HG03354 (cell line): ENCODE measurements at regions not wholly inside any gene's neighbourhood (a gene's known extent, or its start where the extent isn't known, plus 50 kb on each side); places are given as distances from the start of the nearest gene placed in this dataset.

Source experiments
- ATAC-seq: cut with Tn5 transposase; IDR thresholded peaks from one replicate; pipeline ENCODE4 v1.9.1; 2021; ENCODE audit warnings: mild to moderate bottlenecking; ENCODE audit not compliant: unreplicated experiment, poor library complexity, severe bottlenecking

DNA sequence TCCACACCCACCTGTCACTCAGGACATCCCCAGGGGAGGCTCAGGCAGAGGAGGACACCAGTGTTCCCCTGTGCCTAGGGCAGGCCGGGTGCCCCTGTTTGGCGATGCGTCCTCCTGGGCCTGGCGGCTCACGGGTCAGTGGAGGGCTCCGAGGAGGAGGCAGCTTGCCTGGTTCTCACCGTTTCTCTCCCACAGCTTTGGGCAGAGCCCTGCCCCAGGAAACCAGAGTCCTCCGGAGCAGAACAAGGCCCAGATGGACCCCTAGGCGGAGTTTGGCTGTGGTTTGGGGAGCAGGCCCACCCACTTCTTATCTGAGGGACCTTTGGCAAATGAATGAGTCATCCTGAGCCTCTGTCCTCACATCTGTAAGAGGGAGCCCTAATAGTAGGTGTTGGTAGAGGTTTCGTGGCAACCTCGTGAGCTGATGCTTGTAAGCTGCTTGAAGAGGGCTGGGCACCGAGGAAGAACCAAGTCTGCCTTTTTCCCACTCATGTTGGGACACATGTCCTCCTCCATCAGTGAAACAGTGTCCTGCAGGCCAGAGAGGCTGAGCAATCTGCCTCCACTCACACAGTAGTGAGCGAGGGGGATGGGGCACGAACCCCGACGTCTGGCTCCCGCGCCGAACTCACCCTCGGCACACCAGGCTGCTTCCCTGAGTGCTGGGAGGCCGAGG lies 247.0 kb upstream of the CIBAR2 start:
- no peak for ATAC-seq

DNA sequence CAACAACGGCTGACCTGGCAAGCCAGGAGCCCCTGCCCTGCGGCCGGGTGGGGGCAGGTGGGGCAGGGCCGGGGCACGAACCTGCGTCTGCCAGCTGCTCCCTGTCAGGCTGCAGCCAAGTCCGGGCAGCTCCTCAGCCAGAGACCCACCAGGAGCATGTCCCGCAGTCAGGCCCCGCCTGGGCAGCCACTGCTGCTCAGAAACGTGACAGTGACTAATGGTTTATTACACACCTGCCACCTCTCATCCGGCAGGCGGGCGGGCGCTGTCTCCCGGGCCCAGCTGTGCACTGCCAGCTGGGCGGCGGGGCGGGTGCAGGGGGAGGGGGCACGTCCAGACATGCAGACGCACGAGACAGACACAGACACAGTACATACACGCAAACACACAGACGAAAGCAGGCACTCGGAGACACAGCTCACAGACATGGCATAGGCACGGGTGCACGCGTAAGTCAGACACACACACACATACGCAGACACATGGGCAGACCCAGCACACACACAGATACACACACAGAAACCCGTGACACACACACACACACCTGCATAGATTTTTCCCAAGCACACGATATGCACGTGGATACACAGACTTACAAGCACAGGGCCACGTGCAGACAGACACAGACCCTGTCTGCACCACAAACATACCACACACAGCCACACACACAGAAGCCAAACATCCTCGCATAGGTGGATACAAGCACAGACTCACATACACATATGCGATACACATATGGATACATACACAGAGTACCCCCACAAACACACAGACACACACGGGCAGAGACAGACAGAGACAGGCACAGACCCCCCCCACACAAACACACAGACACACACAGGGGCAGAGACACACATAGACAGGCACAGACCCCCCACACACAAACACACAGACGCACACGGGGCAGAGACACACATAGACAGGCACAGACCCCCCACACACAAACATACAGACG lies 248.3 kb upstream of the CIBAR2 start:
- no peak for ATAC-seq

DNA sequence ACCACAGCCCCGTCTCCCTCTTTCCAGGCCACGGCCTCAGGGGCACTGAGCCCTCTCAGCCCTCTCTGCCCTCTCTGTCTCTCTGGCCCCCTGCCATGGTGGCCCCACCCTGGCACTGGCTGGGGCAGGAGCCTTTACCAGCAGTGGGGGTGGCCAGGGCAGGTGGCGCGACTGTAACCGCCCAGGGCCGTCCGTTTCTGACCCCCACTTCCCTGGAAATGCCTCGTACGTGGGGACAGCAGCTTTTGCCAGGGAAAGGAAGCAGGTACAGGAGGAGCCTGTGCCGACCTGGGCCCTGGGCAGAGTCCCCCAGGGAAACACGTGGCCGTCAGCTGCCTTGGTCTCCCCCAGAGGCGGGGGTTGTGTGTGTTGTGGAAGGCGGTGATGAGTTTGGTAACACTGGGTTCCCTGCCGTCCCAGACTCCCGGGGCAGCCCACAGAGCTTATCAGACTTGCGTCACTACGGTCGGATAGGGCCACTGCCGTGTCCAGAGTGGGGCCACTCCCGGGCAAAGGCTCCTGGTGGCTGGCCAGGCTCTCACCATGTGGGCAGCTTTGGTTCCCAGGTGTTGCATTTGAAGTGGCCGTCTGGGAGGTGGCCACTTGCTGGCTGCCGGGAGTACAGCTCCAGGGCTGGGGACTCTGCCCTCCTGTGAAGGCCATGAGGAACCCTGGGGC lies 249.3 kb upstream of the CIBAR2 start:
- no peak for ATAC-seq

DNA sequence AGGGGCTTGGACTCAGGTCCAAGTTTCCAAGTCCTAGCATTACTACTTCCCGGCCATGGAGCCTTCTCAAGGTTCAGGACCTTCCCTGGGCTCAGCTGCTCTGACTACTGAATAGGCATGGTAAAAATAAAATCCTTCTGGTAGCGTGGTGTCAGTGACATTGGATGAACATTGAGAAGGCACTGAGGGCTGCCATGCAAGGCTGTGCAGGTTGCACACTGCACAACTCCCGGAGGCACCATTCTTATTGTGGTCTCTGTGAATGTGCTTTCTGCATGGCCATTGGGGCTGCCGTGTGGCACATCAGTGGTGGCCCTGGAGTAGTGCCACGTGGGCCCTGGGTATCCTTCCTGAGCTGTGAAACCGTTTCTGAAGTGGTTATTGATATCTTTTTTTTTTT lies 250.2 kb upstream of the CIBAR2 start:
- no peak for ATAC-seq

DNA sequence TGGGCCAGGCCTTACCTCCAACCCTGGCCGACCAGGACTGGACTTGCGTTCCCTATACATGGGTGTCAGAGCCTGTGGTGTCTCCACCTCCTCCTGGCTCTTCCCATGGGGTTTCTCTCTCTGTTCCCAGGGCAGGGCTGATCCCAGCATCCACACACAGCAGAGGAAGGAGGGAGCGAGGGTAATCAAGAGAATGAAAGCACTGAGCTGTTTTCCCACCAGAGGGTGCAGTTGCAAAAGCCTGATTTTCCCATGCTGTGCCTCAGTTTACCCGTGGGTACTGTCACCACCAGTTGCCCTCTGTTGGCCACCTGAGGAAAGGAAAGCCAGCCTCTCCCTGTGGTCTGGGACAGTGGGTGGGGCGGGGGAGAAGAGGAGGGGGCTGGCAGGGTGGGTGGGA lies 249.7 kb upstream of the GSE1 start:
- ATAC-seq = no peak

DNA sequence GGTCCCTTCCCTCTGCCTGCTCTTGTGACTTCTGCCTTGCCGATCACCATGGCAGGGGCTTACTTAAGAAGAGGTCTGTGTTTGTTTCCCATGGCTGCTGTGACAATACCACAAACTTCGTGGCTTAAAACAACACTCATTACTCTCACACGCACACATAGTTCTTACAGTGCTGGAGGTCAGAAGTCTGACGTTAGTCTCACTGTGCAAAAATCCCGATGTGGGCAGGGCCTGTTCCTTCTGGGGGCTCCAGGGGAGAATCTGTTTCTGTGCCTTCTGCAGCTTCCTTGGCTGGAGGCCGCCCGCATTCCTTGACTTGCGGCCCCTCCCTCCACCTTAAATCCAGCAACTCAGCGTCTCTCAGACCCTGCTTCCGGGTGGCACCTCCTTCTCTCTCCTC lies 249.2 kb upstream of the GSE1 start:
- no peak for ATAC-seq

DNA sequence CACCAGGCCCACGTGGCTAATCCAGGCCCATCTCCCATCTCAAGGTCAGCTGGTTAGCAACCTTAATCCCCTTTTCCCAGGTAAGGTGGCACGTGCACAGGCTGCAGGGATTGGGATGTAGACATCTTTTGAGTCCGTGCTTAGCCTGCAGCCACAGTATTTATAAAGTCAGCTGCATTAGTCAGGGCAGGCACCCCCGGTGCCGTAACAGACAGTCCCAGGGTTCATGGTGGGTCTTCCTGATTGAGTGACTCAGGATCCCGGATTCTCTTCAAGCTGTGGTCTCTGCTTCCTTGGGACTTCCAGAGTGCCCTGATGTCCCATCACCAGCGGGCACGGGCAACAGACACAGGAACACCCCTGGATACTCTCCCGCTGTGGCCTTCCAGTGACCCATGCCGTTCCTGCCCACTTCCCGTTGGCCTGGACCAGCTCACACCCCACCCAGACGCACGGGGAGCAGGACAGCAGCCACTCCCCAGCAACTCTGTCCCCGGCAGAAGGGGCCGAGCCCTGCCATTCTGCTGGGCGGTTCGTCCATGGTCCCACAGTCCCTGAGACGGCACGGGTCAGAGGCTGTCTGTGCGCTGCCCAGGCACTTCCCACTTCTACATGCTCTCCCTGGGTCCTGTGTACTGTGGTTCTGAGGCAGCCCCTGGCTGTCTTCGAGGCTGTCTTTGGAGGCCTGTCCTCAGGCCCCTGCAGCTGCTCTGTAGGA lies 248.6 kb upstream of the GSE1 start:
- ATAC-seq = no peak

DNA sequence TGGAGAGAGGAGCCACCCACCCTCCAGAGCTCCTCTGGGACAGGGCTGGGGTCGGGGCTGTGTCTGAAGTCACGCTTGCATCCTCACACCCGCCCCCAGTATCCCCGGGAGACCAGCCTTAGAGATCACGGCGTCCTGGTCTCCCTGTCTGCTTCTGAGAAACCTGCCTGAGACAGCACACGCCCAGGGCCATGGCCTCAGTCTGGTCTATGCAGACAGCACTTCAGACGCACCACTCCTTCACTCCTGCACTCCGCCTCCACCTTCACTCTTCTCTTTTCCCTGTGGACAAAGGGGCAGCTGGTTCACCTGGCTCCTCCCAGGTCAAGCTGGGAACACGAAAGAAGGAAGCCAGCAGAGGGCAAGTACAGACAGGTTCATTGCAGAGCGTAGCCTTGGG lies 248.0 kb upstream of the GSE1 start:
- ATAC-seq = no peak

DNA sequence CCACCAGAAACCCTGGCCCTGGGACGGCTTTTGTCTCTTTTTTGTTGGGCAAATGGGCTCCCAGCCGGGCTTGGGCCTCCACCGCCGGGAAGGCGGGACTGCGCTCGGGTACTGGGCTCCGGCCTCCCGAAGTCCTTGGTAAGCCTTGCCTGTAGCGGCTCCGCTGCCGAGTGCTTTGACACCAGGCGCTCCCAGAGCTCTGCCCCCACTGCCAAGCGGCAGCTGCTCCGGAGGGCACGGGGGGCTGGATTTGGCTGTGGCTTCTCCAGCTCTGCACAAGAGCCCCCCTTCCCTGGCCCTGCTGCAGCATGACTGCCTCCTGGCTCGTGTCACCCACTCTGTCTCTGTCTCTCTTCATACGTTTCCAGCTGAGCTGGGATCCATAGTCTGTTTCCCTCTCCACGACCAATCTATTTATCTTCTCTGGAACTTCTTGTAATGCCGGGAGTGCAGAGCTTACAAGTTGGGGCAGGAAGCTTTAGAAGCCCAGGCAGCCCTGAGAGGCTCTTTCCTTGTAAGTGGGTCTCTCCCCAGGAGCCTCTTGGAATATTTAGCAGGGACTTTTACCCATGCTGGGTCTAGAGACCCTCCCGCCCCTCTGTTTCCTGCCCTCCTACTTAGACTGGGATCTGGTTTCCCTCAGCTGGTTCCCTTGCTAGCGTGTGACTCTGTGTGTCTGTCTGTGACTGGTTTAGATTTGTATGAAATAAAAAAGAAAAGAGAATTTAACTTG lies 246.9 kb upstream of the GSE1 start:
- no peak for ATAC-seq

DNA sequence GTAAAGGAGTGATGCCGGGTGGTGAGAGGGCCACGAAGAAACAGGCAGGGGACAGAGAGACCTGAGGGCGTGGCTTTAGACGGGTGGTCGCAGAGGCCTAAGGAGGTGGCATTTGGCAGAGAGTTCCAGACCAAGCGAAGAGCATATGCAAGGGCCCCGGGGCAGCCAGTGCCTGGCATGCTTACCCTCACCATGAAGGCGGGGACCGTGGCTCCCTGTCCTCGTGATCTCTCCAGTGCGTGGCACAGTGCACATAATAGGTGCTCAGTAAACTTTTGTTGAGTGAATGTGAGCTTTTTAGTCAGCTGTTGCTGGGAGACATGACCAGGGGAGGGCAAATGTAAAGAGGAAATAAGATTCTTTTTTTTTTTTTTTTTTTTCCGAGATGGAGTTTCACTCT lies 245.6 kb upstream of the GSE1 start:
- no peak for ATAC-seq

DNA sequence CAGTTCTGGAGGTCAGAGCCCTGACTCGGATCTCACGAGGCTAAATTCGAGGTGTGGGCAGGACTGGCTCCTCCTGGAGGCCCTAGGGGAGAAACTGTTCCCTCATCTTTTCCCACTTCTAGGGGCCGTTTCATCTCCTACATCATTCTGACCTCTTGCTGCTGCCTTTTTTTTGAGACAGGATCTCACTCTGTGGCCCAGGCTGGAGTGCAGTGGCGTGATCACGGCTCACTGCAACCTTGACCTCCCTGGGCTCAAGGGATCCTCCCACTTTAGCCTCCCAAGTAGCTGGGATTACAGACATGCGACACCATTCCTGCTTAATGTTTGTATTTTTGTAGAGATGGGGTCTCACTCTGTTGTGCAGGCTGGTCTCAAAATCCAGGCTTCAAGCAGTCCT lies 244.1 kb upstream of the GSE1 start:
- no peak for ATAC-seq

DNA sequence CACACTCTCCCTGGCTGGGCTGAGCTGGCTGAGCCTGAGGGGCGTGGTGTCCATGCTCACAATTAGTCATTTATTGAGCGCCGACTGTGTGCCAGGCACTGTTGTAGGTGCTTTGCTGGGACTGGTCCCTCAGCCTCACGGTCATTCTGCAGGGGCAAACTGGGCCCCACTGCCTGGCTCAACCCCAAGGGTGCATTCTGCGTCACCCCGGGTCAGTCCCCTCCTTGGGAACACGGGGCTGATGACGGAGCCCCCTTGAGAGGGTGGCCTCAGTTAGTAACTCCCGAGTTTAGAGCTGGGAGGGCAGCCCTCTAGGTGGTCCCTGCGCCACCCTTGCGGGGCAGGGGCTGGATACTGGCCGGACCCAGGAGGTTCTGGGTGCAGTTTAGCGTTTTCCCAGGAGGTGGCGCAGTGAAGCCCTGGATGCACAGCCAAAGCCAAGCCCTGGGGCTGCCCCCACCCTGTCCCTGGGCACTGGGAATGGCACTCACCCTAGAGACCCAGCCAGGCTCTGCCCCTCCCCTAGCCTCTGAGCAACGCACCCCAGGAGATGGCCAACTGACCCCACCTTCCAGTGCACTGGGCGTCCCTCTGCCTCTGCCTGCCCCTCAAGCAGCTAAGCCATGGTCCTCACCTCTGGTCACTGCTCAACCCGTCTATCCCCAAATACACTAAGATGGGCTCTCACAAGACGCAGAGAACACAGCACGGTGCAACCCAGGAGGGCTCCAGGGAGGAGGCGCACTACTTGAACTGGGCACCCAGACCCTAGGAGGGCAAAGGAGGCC lies 243.2 kb upstream of the GSE1 start:
- ATAC-seq = no peak

DNA sequence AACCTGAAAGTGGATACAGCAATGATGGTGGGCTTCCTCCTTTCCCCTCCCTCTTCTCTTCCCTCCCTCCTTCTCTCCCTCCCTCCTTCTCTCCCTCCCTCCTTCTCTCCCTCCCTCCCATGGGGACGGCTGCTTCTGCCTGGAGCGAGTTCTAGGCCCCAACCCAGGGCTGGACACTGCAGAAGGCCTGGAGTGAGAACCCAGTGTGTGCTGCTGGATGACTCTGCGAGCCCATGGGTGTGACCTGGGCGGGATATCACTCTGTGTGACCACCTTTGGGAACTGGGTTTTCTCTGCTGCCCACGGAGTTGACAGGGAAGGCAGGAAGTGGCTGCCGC lies 242.6 kb upstream of the GSE1 start:
- no peak for ATAC-seq

DNA sequence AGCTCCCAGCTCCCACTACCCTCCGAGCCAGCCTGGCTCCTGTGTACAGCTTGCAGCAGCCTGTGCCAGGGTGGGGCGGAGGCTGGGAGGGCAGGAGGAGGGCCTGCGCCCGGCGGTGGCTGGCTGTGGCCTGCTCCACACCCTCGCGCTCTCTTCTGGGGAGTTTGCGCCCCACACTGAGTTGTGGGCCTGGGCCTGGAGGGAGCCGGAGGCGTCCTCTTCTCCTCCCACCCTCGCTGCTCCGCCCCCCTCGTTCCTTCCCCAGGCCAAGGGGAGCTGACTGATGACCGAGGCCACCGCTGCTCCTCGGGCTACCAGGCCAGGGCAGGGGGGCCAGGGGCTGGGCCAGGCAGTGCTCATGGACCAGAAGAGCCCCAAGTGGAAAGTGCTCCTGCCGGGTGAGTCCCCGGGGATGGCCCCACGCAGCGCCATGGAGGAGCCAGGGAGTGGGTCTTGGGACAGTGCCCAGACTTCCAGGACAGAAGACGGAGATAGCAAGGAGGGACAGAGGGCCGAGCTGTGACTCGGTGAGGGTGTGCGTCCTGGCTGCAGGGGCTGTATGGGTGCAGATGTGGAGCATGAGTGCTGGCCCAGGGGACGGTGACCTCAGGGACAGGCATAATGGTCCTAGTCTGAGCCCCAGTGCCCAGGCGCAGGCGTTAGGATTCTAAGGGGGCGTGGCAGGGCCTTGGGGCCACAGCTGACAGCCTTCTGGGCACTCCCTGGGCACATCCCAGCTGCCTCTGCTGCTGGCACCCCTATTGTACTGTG lies 242.1 kb upstream of the GSE1 start:
- no peak for ATAC-seq

DNA sequence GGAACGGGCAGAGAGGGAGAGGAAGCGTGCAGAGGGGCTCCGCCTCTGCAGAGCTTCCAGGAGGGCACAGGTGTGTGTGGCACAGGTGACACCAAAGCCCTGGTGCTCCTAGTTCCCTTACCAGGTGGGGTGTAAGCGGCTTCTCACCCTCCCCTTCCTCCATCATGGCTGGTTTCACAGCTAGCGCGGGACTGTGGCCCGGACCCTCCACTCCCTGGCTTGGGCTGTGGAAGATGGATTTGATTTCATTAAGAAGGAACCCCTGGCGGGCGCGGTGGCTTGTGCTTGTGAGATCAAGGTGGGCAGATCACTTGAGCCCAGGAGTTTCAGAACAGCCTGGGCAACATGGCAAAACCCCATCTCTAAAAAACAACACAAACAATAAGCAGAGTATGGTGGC lies 241.2 kb upstream of the GSE1 start:
- no peak for ATAC-seq

DNA sequence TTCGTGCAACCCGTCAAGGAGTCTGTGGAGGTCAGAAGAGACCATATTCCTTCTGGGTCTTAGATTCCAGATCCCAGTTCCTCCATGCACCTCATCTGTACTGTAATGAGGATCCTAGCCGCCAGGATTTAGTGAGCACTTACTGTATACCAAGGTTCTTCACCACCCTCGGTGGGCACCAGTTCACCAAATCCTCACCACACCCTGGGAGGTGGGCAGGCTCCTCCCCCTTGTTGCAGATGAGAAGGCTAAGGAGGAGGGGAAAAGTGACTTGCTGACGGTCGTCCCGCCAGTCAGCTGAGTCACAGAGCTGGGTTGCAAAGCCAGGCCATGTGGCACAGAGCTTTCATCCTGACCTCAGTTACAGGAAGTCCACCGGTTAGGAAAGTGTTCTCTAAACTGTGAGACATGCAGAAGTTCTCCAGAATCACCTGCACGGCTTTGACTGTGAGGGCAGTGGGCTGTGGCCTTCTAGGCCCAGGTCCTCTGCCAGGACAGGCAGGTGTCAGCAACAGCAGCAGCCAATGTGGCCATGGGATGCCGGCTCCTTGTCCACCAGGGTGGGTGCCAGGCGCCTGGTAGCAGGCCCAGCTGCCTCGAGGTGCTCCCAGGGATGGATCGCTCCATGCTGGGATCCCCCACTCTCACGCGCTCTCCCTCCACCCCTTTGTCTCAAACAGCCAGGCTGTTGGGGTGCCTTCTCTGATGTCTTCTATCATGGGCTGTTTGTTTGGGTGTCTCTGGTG lies 240.3 kb upstream of the GSE1 start:
- no peak for ATAC-seq

DNA sequence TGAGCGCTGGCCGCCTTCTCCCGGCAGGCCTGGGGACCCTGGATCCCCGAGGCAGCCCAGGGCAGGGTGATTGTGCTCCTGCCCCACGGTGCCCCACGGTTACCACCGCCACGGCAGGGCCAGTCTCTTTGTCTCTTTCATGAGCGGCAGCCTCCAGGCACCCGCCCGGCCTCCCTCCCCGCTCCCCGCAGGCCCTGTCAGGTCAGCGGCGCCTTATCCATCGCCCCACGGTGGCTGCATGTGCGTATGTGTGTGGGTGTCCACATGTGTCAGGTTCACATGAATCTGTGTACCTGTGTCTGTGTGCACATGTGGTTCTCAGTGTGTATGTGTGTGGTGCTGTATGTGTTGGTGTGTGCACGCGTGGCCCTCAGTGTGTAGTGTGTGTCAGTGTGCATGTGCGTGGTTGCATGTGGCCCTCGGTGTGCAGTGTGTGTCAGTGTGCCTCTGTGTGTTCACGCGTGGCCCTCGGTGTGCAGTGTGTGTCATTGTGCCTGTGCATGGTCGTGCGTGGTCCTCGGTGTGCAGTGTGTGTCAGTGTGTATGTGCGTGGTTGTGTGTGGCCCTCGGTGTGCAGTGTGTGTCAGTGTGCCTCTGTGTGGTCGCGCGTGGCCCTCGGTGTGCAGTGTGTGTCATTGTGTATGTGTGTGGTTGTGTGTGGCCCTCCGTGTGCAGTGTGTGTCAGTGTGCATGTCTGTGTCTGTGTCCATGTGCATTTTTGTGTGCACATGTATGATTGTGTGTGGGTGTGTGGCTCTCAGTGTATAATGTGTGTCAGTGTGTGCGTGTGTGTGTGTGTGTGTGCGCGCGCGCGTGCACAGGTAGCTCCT lies 239.2 kb upstream of the GSE1 start:
- ATAC-seq = no peak
